GM12878 (cell line): ENCODE measurements at regions not wholly inside any gene's neighbourhood (a gene's known extent, or its start where the extent isn't known, plus 50 kb on each side); places are given as distances from the start of the nearest gene placed in this dataset.

ENCODE experiments used
- CHD2 ChIP-seq: IDR thresholded peaks from 2 replicates; pipeline ENCODE4 v1.6.1; 2011; ENCODE audit warnings: low read depth, low read length, improper control_type of control experiment, borderline replicate concordance
- CTCF ChIP-seq, 3 experiments: IDR thresholded peaks in 2 of 3; conservative IDR thresholded peaks in 1 of 3; 2 replicates each; pipeline ENCODE4 v1.5.1; 2011; ENCODE audit warnings: low read depth in 3 of 3, low read length in 3 of 3, mild to moderate bottlenecking in 3 of 3, control low read depth in 2 of 3, moderate library complexity in 2 of 3, inconsistent platforms in 1 of 3, mixed read lengths in 1 of 3; ENCODE audit not compliant: control insufficient read depth in 2 of 3, insufficient read depth in 1 of 3; ENCODE audit errors: extremely low read depth in 1 of 3
- NBN ChIP-seq: fragments of 450-650 bp; IDR thresholded peaks from 2 replicates; pipeline ENCODE4 v1.6.1; 2016
- RUNX3 ChIP-seq: IDR thresholded peaks from 2 replicates; pipeline ENCODE4 v1.6.1; 2012; ENCODE audit warnings: low read length, inconsistent platforms
- STAT1 ChIP-seq: fragments of 450-650 bp; conservative IDR thresholded peaks from 2 replicates; pipeline ENCODE4 v1.6.1; 2014; ENCODE audit warnings: antibody characterized with exemption, mild to moderate bottlenecking
- ZBTB11 ChIP-seq: fragments of 450-650 bp; formaldehyde crosslinking; IDR thresholded peaks from 2 replicates; pipeline ENCODE4 v1.5.0; 2022; ENCODE audit warnings: mild to moderate bottlenecking, missing genetic modification characterization

- TF ChIP-seq ZBTB11 = no peak
- TF ChIP-seq CTCF (IDR thresholded peaks at IDR 0.05 in 2 of 3, conservative IDR thresholded peaks at IDR 0.05 in 1 of 3; ENCODE audit: control insufficient read depth in 2 of 3, extremely low read depth in 1 of 3, insufficient read depth in 1 of 3, low read depth in 3 of 3, low read length in 3 of 3) = no peak
- peak; percentile 44; the same call in 1 of the 2 replicates for TF ChIP-seq RUNX3
- TF ChIP-seq STAT1 = no peak
- TF ChIP-seq CHD2 = no peak
- peak; percentile 71; the same call in 1 of the 2 replicates for TF ChIP-seq NBN
These were observed 106.4 kb upstream of the SESN3 start for GRCh38 chr11:95337175-95337957.
